ENCODE measurements at regions not wholly inside any gene's neighbourhood (a gene's known extent, or its start where the extent isn't known, plus 50 kb on each side); places are given as distances from the start of the nearest gene placed in this dataset.

GRCh38 chr2:225326969-225327368 lies 72.5 kb upstream of the NYAP2 start:
- H3K27ac ChIP-seq (ENCODE audit: control insufficient read depth, insufficient read depth, low read length), result no peak overlapping the region
- no peaks in the 10 kb centered on the region for H3K27me3 ChIP-seq (ENCODE audit: control insufficient read depth, extremely low read depth, insufficient read depth, low read length)
- no peak overlapping the region for H3K4me2 ChIP-seq (ENCODE audit: control insufficient read depth, extremely low read depth, insufficient read depth, low read depth, low read length)
- H3K9ac ChIP-seq (ENCODE audit: control insufficient read depth, extremely low read depth, insufficient read depth, low read length), result no peak overlapping the region
- dilution Hi-C loops (cut with MboI; ENCODE audit: extremely low pct_ligation_motif_present, low sequenced_read_pairs), result no loop called here
- no peaks in the 10 kb centered on the region for H3K79me2 ChIP-seq (ENCODE audit: control insufficient read depth, insufficient read depth, low read length)
- FAIRE-seq, result no peak
- H3K36me3 ChIP-seq (ENCODE audit: control insufficient read depth in 2 of 2, extremely low read depth in 1 of 2, insufficient read depth in 2 of 2, low read length in 2 of 2), result no peaks in the 10 kb centered on the region
- no peaks in the 10 kb centered on the region for H4K20me1 ChIP-seq (ENCODE audit: control insufficient read depth, extremely low read depth, insufficient read depth, low read length)
- no peak overlapping the region for H2AFZ ChIP-seq (ENCODE audit: control insufficient read depth, low read length)
- no peaks in the 10 kb centered on the region for H3K4me1 ChIP-seq (ENCODE audit: control insufficient read depth, extremely low read depth, insufficient read depth, low read length)
- H3K4me3 ChIP-seq (ENCODE audit: control insufficient read depth in 2 of 3, extremely low read depth in 1 of 3, insufficient read depth in 2 of 3, low read depth in 1 of 3, low read length in 3 of 3), result no peak overlapping the region
- TF ChIP-seq EZH2 (IDR thresholded peaks at IDR 0.05; ENCODE audit: low read length) (no peak), CTCF (optimal IDR thresholded peaks at IDR 0.05 in 1 of 3, IDR thresholded peaks at IDR 0.05 in 1 of 3, conservative IDR thresholded peaks at IDR 0.05 in 1 of 3; ENCODE audit: extremely low read depth in 1 of 3, insufficient read depth in 2 of 3, low read length in 3 of 3) (no peak)
- no peaks in the 10 kb centered on the region for H3K9me1 ChIP-seq (ENCODE audit: control insufficient read depth, extremely low read depth, insufficient read depth, low read length)
- DNase-seq (ENCODE audit: low read depth, low spot score), result no peak
- H3K9me3 ChIP-seq (ENCODE audit: control insufficient read depth, low read depth, low read length), result no peaks in the 10 kb centered on the region

GRCh38 chr2:225319872-225320271 lies 79.6 kb upstream of the NYAP2 start:
- H3K4me1 ChIP-seq (ENCODE audit: control insufficient read depth, extremely low read depth, insufficient read depth, low read length), result no peaks in the 10 kb centered on the region
- no peaks in the 10 kb centered on the region for H3K36me3 ChIP-seq (ENCODE audit: control insufficient read depth in 2 of 2, extremely low read depth in 1 of 2, insufficient read depth in 2 of 2, low read length in 2 of 2)
- DNase-seq (ENCODE audit: low read depth, low spot score) (no peak), FAIRE-seq (no peak)
- H3K27me3 ChIP-seq (ENCODE audit: control insufficient read depth, extremely low read depth, insufficient read depth, low read length), result no peaks in the 10 kb centered on the region
- H3K27ac ChIP-seq (ENCODE audit: control insufficient read depth, insufficient read depth, low read length), result no peak overlapping the region
- dilution Hi-C loops (cut with MboI; ENCODE audit: extremely low pct_ligation_motif_present, low sequenced_read_pairs), result no loop called here
- no peaks in the 10 kb centered on the region for H3K9me1 ChIP-seq (ENCODE audit: control insufficient read depth, extremely low read depth, insufficient read depth, low read length)
- no peak overlapping the region for H3K9ac ChIP-seq (ENCODE audit: control insufficient read depth, extremely low read depth, insufficient read depth, low read length)
- H2AFZ ChIP-seq (ENCODE audit: control insufficient read depth, low read length), result no peak overlapping the region
- TF ChIP-seq CTCF (optimal IDR thresholded peaks at IDR 0.05 in 1 of 3, IDR thresholded peaks at IDR 0.05 in 1 of 3, conservative IDR thresholded peaks at IDR 0.05 in 1 of 3; ENCODE audit: extremely low read depth in 1 of 3, insufficient read depth in 2 of 3, low read length in 3 of 3), result no peak
- no peak for TF ChIP-seq EZH2 (IDR thresholded peaks at IDR 0.05; ENCODE audit: low read length)
- no peaks in the 10 kb centered on the region for H3K9me3 ChIP-seq (ENCODE audit: control insufficient read depth, low read depth, low read length)
- H3K79me2 ChIP-seq (ENCODE audit: control insufficient read depth, insufficient read depth, low read length), result no peaks in the 10 kb centered on the region
- H4K20me1 ChIP-seq (ENCODE audit: control insufficient read depth, extremely low read depth, insufficient read depth, low read length), result no peaks in the 10 kb centered on the region
- H3K4me3 ChIP-seq (ENCODE audit: control insufficient read depth in 2 of 3, extremely low read depth in 1 of 3, insufficient read depth in 2 of 3, low read depth in 1 of 3, low read length in 3 of 3), result no peak overlapping the region
- H3K4me2 ChIP-seq (ENCODE audit: control insufficient read depth, extremely low read depth, insufficient read depth, low read depth, low read length), result no peak overlapping the region

Measured in keratinocyte (primary cell).